ENCODE measurements at regions not wholly inside any gene's neighbourhood (a gene's known extent, or its start where the extent isn't known, plus 50 kb on each side); places are given as distances from the start of the nearest gene placed in this dataset.

DNA sequence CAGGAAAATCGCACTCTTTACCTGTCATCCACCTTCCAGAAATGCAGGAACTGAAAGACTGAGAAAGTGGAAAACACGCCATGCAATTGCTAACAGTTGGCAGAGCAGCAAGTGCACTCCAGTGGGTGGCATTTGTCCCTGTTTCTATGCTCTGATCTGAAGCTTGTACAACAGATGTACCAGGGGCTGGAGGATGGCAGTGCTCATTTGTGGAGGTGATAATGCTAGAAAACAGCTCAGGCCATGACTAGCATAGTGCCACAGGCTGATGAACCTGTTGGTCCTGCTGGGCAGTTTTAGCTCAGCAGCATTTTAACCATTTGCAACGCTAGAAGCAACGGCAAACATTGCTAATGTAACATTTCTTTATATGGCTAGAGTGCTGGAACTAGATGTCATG, 199.9 kb upstream of the NRP1 start:
- no peak for DNase-seq
- Histone ChIP-seq H3K4me3 (no peak overlapping the region), H3K27ac (no peak overlapping the region), H3K9me3 (no peaks in the 10 kb centered on the region), H3K36me3 (no peaks in the 10 kb centered on the region), H3K4me1 (no peaks in the 10 kb centered on the region), H3K27me3 (no peaks in the 10 kb centered on the region)
- intact Hi-C loops (cut with DNase I): no loop called here
- 66 to 76% methylated on average over 4 of the region's 4 CpGs for WGBS, 2 donors
- TF ChIP-seq POLR2A (IDR thresholded peaks at IDR 0.05): no peak
- TF ChIP-seq CTCF (IDR thresholded peaks at IDR 0.05): no peak

DNA sequence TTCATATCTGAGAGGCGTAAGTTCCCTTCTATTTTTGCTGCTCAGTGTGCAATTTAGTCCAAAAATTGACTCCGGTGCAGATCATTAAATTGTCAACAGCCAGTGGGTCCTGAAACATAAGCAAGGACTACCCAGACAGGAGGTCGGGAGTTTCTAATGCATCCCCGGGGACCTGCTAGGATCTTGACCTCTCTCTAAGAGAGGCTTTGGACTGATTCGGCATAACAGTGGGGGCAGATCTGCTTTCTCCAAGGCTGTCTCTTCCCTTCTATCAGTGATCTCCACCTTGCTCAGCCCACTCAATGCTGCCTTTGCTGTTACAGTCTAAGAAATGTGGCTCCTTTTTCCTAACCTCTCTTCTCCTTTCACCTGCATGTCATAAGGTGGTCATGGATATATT, 199.1 kb upstream of the NRP1 start:
- no peaks in the 10 kb centered on the region for H3K9me3 ChIP-seq
- no peak for DNase-seq
- H3K4me3 ChIP-seq: no peak overlapping the region
- intact Hi-C loops (cut with DNase I): no loop called here
- H3K4me1 ChIP-seq: no peaks in the 10 kb centered on the region
- H3K27me3 ChIP-seq: no peaks in the 10 kb centered on the region
- no peaks in the 10 kb centered on the region for H3K36me3 ChIP-seq
- H3K27ac ChIP-seq: no peak overlapping the region
- no peak for TF ChIP-seq POLR2A (IDR thresholded peaks at IDR 0.05)
- no peak for TF ChIP-seq CTCF (IDR thresholded peaks at IDR 0.05)
- WGBS, 2 donors: 84 to 88% methylated on average over 5 of the region's 5 CpGs

- no peak overlapping the region for H3K4me3 ChIP-seq
- no peaks in the 10 kb centered on the region for H3K4me1 ChIP-seq
- TF ChIP-seq POLR2A (IDR thresholded peaks at IDR 0.05) (no peak), CTCF (IDR thresholded peaks at IDR 0.05) (no peak)
- 69 to 82% methylated on average over 6 to 7 of the region's 7 CpGs for WGBS, 2 donors
- intact Hi-C loops (cut with DNase I): no loop called here
- DNase-seq: no peak
- H3K27me3 ChIP-seq: no peaks in the 10 kb centered on the region
- no peaks in the 10 kb centered on the region for H3K36me3 ChIP-seq
- H3K27ac ChIP-seq: no peak overlapping the region
- H3K9me3 ChIP-seq: no peaks in the 10 kb centered on the region
Observed at GRCh38 chr10:33532901-33533300, 198.4 kb upstream of the NRP1 start.

- Histone ChIP-seq H3K4me1 (no peaks in the 10 kb centered on the region), H3K27ac (no peak overlapping the region), H3K4me3 (no peak overlapping the region), H3K36me3 (no peaks in the 10 kb centered on the region), H3K27me3 (no peaks in the 10 kb centered on the region), H3K9me3 (no peaks in the 10 kb centered on the region)
- no peak for DNase-seq
- intact Hi-C loops (cut with DNase I): no loop called here
- TF ChIP-seq POLR2A (IDR thresholded peaks at IDR 0.05): no peak
- TF ChIP-seq CTCF (IDR thresholded peaks at IDR 0.05): no peak
Observed at GRCh38 chr10:33529234-33529633, 194.8 kb upstream of the NRP1 start.

GRCh38 chr10:33524966-33525365, 190.5 kb upstream of the NRP1 start:
- DNase-seq: no peak
- intact Hi-C loops (cut with DNase I): no loop called here
- Histone ChIP-seq H3K27me3 (peaks cover 0 to 3% (median 0%) of the 10 kb centered on the region in 4 donors), H3K4me1 (no peaks in the 10 kb centered on the region), H3K4me3 (no peak overlapping the region), H3K9me3 (no peaks in the 10 kb centered on the region), H3K36me3 (no peaks in the 10 kb centered on the region), H3K27ac (no peak overlapping the region)
- WGBS, 2 donors: 81 to 100% methylated on average over 1 to 4 of the region's 4 CpGs
- TF ChIP-seq POLR2A (IDR thresholded peaks at IDR 0.05) (no peak), CTCF (IDR thresholded peaks at IDR 0.05) (no peak)
